Endothelial cell of umbilical vein (primary cell): ENCODE measurements at regions not wholly inside any gene's neighbourhood (a gene's known extent, or its start where the extent isn't known, plus 50 kb on each side); places are given as distances from the start of the nearest gene placed in this dataset.

Source experiments
- BruUV-seq: library from RNA; stranded (reverse); fragments of 400-500 nt; replicated peaks from 2 replicates; lab custom pipeline; 2021; lab: Mats Ljungman, UMichigan
- CTCF ChIA-PET: fragments of 300-600, 350-600 bp; sonication (Branson Sonifier 250); formaldehyde crosslinking; loops from one replicate; lab custom pipeline; 2021; ENCODE audit warnings: antibody characterized with exemption, inconsistent platforms; lab: Charles Lee
- POLR2A ChIA-PET: fragments of 300-600, 350-600 bp; sonication (Branson Sonifier 250); formaldehyde crosslinking; loops from one replicate; lab custom pipeline; 2021; ENCODE audit warnings: antibody characterized with exemption, inconsistent platforms; lab: Charles Lee
- DNase-seq: peaks from one replicate; pipeline ENCODE4 v3.0.0-alpha.2; 2011; ENCODE audit warnings: low read depth, low spot score
- FAIRE-seq: peaks from 2 replicates; lab custom pipeline; 2011; peaks lifted over from hg19 to GRCh38; lab: Jason Lieb, UNC
- H2AFZ ChIP-seq: 2 replicates; pipeline ENCODE4 v1.6.0; 2012; ENCODE audit warnings: low read depth, low read length, control low read depth, inconsistent platforms
- H3K27ac ChIP-seq: 2 replicates; pipeline ENCODE4 v1.5.1; 2011; ENCODE audit warnings: low read depth, mild to moderate bottlenecking, control low read depth, low read length, moderate library complexity; ENCODE audit not compliant: insufficient read depth
- H3K27me3 ChIP-seq, 2 experiments: 2 replicates each; pipeline versions ENCODE4 v1.6.0 to v1.6.1; 2011; ENCODE audit warnings: low read length in 2 of 2, mixed read lengths in 1 of 2; ENCODE audit not compliant: control insufficient read depth in 2 of 2, insufficient read depth in 2 of 2
- H3K36me3 ChIP-seq, 2 experiments: 2 replicates in 1 of 2; 3 replicates in 1 of 2; pipeline ENCODE4 v1.5.1; 2011; ENCODE audit warnings: low read length in 2 of 2, mild to moderate bottlenecking in 1 of 2, moderate library complexity in 1 of 2; ENCODE audit not compliant: control insufficient read depth in 2 of 2, insufficient read depth in 2 of 2; ENCODE audit errors: extremely low read depth in 1 of 2
- H3K4me1 ChIP-seq: 3 replicates; pipeline ENCODE4 v1.5.1; 2011; ENCODE audit warnings: mild to moderate bottlenecking, low read length; ENCODE audit not compliant: control insufficient read depth, insufficient read depth; ENCODE audit errors: extremely low read depth
- H3K4me2 ChIP-seq: 2 replicates; pipeline ENCODE4 v1.6.1; 2011; ENCODE audit warnings: low read length, control low read depth, mixed read lengths; ENCODE audit not compliant: insufficient read depth
- H3K4me3 ChIP-seq, 3 experiments: fragments of 200-600 bp in 1 of 3; sonication (generic), shearing (Covaris generic) in 1 of 3; replicated peaks in 1 of 3; 2 replicates each; pipeline ENCODE4 v1.5.1; 2011 to 2016; ENCODE audit warnings: control low read depth in 3 of 3, low read length in 3 of 3, mild to moderate bottlenecking in 2 of 3, inconsistent platforms in 1 of 3, low read depth in 1 of 3, moderate library complexity in 1 of 3; ENCODE audit not compliant: insufficient read depth in 1 of 3
- H3K79me2 ChIP-seq: 2 replicates; pipeline ENCODE4 v1.6.0; 2012; ENCODE audit warnings: low read length, inconsistent platforms; ENCODE audit not compliant: control insufficient read depth, insufficient read depth
- H3K9ac ChIP-seq: replicated peaks from 2 replicates; pipeline ENCODE3; 2011; ENCODE audit warnings: low read length, control low read depth; ENCODE audit not compliant: insufficient read depth; ENCODE audit errors: extremely low read depth
- H3K9me1 ChIP-seq: replicated peaks from 3 replicates; pipeline ENCODE4 v1.6.0; 2011; ENCODE audit warnings: mild to moderate bottlenecking, low read length; ENCODE audit not compliant: control insufficient read depth, insufficient read depth; ENCODE audit errors: extremely low read depth
- H3K9me3 ChIP-seq: replicated peaks from 2 replicates; pipeline ENCODE4 v1.5.1; 2012; ENCODE audit warnings: low read length, inconsistent platforms; ENCODE audit not compliant: control insufficient read depth, insufficient read depth
- H4K20me1 ChIP-seq: replicated peaks from 2 replicates; pipeline ENCODE3; 2011; ENCODE audit warnings: mild to moderate bottlenecking, low read length; ENCODE audit not compliant: control insufficient read depth, insufficient read depth; ENCODE audit errors: extremely low read depth
- CTCF ChIP-seq, 2 donors: IDR thresholded peaks; 1 replicate in 1 of 2; 2 replicates in 1 of 2; pipeline ENCODE4 v1.5.1; 2011; ENCODE audit warnings: low read length in 2 of 2, mild to moderate bottlenecking in 2 of 2, moderate library complexity in 2 of 2, control low read depth in 1 of 2, inconsistent platforms in 1 of 2, low read depth in 1 of 2; ENCODE audit not compliant: insufficient read depth in 1 of 2; ENCODE audit errors: extremely low read depth in 1 of 2
- EZH2 ChIP-seq: IDR thresholded peaks from 2 replicates; pipeline ENCODE4 v1.6.1; 2012; ENCODE audit warnings: borderline replicate concordance, low read depth, mild to moderate bottlenecking, moderate library complexity, low read length, inconsistent platforms; ENCODE audit not compliant: severe bottlenecking
- FOS ChIP-seq: IDR thresholded peaks from 2 replicates; pipeline ENCODE4 v1.6.1; 2011; ENCODE audit warnings: mild to moderate bottlenecking, low read length, moderate library complexity, borderline replicate concordance; ENCODE audit not compliant: insufficient read depth
- GATA2 ChIP-seq: IDR thresholded peaks from 2 replicates; pipeline ENCODE4 v1.7.0; 2011; ENCODE audit warnings: low read depth, mild to moderate bottlenecking, moderate library complexity, mixed read lengths, low read length; ENCODE audit not compliant: insufficient read length, insufficient read depth
- JUN ChIP-seq: IDR thresholded peaks from 2 replicates; pipeline ENCODE4 v1.6.1; 2011; ENCODE audit warnings: borderline replicate concordance, low read depth; ENCODE audit not compliant: insufficient read length, insufficient read depth
- MAX ChIP-seq: IDR thresholded peaks from 2 replicates; pipeline ENCODE4 v1.6.1; 2011; ENCODE audit not compliant: insufficient read depth, insufficient read length
- MYC ChIP-seq: IDR thresholded peaks from one replicate; pipeline ENCODE4 v1.6.1; 2011; ENCODE audit warnings: mild to moderate bottlenecking, low read depth, low read length
- POLR2A ChIP-seq: IDR thresholded peaks from 2 replicates; pipeline ENCODE4 v1.6.1; 2012; ENCODE audit warnings: low read depth, mild to moderate bottlenecking, control low read depth, low read length
- POLR2AphosphoS5 ChIP-seq: IDR thresholded peaks from 2 replicates; pipeline ENCODE4 v1.6.1; 2012; ENCODE audit warnings: low read depth, mild to moderate bottlenecking, control low read depth, low read length, moderate library complexity; ENCODE audit not compliant: insufficient read depth
- dilution Hi-C: fragments of 300-500 bp; cut with MboI; formaldehyde crosslinking; loops from one replicate; pipeline ENCODE4 v1.15.0; 2019; ENCODE audit warnings: low sequenced_read_pairs; ENCODE audit not compliant: extremely low pct_ligation_motif_present
- intact Hi-C: fragments of 100-400 bp; cut with micrococcal nuclease; formaldehyde crosslinking; loops from one replicate; pipeline ENCODE4 v1.10.0; 2022

DNA sequence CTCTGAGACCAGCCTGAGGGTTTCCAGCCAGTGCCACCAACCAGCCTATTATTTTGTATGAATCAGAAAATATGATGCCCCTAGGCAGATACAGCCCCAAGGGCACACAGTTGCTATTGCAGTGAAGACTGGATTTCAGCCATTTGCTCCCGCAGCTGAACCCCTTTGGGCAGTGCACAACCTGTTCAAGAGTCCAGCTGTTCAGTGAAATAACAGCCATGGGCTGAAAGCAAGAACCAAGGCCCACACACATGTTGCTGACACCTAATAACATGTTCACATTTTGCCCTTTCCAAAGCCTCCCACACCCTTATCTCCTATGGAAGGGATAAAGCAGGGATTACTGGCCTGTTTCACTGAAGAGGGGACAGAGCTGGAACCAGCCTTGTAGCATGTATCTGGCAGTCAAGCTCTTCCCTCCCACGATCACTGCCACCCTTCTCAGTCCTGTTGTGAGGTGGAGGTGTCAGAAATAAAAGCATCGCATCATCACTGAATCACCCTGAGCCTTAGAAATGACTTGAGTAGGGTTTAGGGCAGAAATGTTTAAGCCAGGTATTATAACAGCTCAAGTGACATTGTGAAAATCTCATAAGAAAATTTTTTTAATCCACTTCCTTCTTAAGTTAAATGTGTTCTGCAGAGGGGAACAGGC is 137.1 kb upstream of the FSTL4 start:
- H3K27me3 ChIP-seq = no peaks in the 10 kb centered on the region
- no TSS peak for BruUV-seq
- H3K9me1 ChIP-seq = no peaks in the 10 kb centered on the region
- no peaks in the 10 kb centered on the region for H3K79me2 ChIP-seq
- H3K36me3 ChIP-seq = no peaks in the 10 kb centered on the region
- H3K27ac ChIP-seq = no peak overlapping the region
- no peak overlapping the region for H3K4me2 ChIP-seq
- peaks cover 12% of the 10 kb centered on the region for H3K4me1 ChIP-seq
- no peaks in the 10 kb centered on the region for H4K20me1 ChIP-seq
- no peak overlapping the region for H3K4me3 ChIP-seq
- intact Hi-C loops (no loop called here), dilution Hi-C loops (no loop called here)
- ChIA-PET CTCF (interaction anchor here (1.4 kb wide), 1 partner anchor 120 kb away, joined by 7 read pairs; no protein-coding TSS in a partner anchor), POLR2A (no interaction called here)
- FAIRE-seq = no peak
- DNase-seq = no peak
- no peak overlapping the region for H3K9ac ChIP-seq
- no peaks in the 10 kb centered on the region for H3K9me3 ChIP-seq
- no peak for TF ChIP-seq JUN
- TF ChIP-seq FOS = no peak
- TF ChIP-seq MAX = no peak
- TF ChIP-seq POLR2A = no peak
- TF ChIP-seq POLR2AphosphoS5 = no peak
- TF ChIP-seq CTCF (IDR thresholded peaks at IDR 0.05; ENCODE audit: extremely low read depth in 1 of 2, insufficient read depth in 1 of 2, low read depth in 1 of 2, low read length in 2 of 2) = no peak
- no peak for TF ChIP-seq GATA2
- TF ChIP-seq MYC = no peak
- no peak for TF ChIP-seq EZH2
- H2AFZ ChIP-seq = no peak overlapping the region
